ENCODE measurements at regions not wholly inside any gene's neighbourhood (a gene's known extent, or its start where the extent isn't known, plus 50 kb on each side); places are given as distances from the start of the nearest gene placed in this dataset.

DNA sequence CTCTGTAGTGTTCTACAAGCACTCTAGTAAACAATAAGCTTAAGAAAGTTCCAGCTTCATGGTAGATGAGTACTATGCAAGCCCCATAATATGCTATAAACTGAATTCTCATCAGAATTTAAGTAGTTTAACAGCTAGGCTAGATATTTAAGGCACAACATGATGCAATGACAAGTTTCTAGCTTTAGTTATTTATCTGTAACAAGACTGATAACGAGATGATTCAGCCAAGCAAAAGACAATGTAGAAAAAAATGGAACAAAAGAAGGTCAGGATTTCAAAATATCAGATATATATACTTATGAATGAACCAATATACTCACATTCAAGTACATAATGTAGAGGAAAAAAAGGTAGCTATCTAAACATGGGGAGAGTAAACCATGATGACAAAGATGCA is 61.0 kb upstream of the RERGL start:
- Histone ChIP-seq H3K4me1 (ENCODE audit: insufficient read depth, low read length) (no peaks in the 10 kb centered on the region), H3K9me3 (ENCODE audit: control insufficient read depth in 1 of 2, insufficient read depth in 1 of 2, low read length in 2 of 2) (no peaks in the 10 kb centered on the region), H3K4me3 (ENCODE audit: low read length) (no peak overlapping the region), H3K27ac (ENCODE audit: low read depth in 1 of 2, low read length in 2 of 2) (no peak overlapping the region), H3K27me3 (ENCODE audit: control insufficient read depth in 1 of 2, insufficient read depth in 2 of 2, low read length in 2 of 2) (no peaks in the 10 kb centered on the region), H3K36me3 (ENCODE audit: insufficient read depth, low read length) (no peaks in the 10 kb centered on the region)
- Mint-ChIP-seq H3K4me3 (no peak overlapping the region), H3K36me3 (ENCODE audit: low read depth) (no peaks in the 10 kb centered on the region), H3K27me3 (no peaks in the 10 kb centered on the region), H3K27ac (no peak overlapping the region), H3K9me3 (no peaks in the 10 kb centered on the region), H3K4me1 (ENCODE audit: low read depth) (no peaks in the 10 kb centered on the region)
- TF ChIP-seq, protein P1, sequence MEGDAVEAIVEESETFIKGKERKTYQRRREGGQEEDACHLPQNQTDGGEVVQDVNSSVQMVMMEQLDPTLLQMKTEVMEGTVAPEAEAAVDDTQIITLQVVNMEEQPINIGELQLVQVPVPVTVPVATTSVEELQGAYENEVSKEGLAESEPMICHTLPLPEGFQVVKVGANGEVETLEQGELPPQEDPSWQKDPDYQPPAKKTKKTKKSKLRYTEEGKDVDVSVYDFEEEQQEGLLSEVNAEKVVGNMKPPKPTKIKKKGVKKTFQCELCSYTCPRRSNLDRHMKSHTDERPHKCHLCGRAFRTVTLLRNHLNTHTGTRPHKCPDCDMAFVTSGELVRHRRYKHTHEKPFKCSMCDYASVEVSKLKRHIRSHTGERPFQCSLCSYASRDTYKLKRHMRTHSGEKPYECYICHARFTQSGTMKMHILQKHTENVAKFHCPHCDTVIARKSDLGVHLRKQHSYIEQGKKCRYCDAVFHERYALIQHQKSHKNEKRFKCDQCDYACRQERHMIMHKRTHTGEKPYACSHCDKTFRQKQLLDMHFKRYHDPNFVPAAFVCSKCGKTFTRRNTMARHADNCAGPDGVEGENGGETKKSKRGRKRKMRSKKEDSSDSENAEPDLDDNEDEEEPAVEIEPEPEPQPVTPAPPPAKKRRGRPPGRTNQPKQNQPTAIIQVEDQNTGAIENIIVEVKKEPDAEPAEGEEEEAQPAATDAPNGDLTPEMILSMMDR (IDR thresholded peaks at IDR 0.05): no peak
- intact Hi-C loops (cut with DNase I, micrococcal nuclease): no loop called here
- DNase-seq (no peak), ATAC-seq (ENCODE audit: poor library complexity) (no peak)
- ChIA-PET POLR2A (no interaction called here), CTCF (interaction anchor here (0.8 kb wide), 1 partner anchor 18 kb away, joined by 3 read pairs; no protein-coding TSS in a partner anchor)

DNA sequence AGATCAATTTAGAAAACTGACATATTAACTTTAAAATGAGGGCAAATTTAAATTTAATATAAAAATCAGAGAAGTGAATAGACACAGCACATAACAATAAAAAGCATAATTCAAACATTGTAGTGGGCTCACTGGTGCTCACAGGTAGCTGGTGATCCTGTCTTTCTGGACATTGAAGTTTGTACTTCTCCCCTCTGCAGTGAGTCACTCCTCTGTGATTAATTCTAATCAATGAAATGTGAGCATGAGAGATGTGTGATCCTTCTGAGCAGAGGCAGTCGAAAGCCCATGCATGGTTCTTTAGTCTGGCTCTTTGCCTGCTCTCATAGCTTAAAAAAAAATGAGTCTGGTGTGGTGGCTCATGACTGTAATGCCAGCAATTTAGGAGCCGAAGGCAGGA is 59.0 kb upstream of the RERGL start:
- H3K27ac ChIP-seq (ENCODE audit: low read depth in 1 of 2, low read length in 2 of 2): no peak overlapping the region
- H3K9me3 ChIP-seq (ENCODE audit: control insufficient read depth in 1 of 2, insufficient read depth in 1 of 2, low read length in 2 of 2): no peaks in the 10 kb centered on the region
- intact Hi-C loops (cut with DNase I, micrococcal nuclease): no loop called here
- no peak overlapping the region for H3K4me3 ChIP-seq (ENCODE audit: low read length)
- no peaks in the 10 kb centered on the region for H3K36me3 ChIP-seq (ENCODE audit: insufficient read depth, low read length)
- no peaks in the 10 kb centered on the region for H3K4me1 Mint-ChIP-seq (ENCODE audit: low read depth)
- H3K36me3 Mint-ChIP-seq (ENCODE audit: low read depth): no peaks in the 10 kb centered on the region
- no peaks in the 10 kb centered on the region for H3K4me1 ChIP-seq (ENCODE audit: insufficient read depth, low read length)
- ChIA-PET CTCF (no interaction called here), POLR2A (no interaction called here)
- TF ChIP-seq, protein P1 (IDR thresholded peaks at IDR 0.05): no peak
- no peak for ATAC-seq (ENCODE audit: poor library complexity)
- no peaks in the 10 kb centered on the region for H3K27me3 Mint-ChIP-seq
- no peak overlapping the region for H3K4me3 Mint-ChIP-seq
- no peak overlapping the region for H3K27ac Mint-ChIP-seq
- no peak for DNase-seq
- H3K9me3 Mint-ChIP-seq: no peaks in the 10 kb centered on the region
- H3K27me3 ChIP-seq (ENCODE audit: control insufficient read depth in 1 of 2, insufficient read depth in 2 of 2, low read length in 2 of 2): no peaks in the 10 kb centered on the region

DNA sequence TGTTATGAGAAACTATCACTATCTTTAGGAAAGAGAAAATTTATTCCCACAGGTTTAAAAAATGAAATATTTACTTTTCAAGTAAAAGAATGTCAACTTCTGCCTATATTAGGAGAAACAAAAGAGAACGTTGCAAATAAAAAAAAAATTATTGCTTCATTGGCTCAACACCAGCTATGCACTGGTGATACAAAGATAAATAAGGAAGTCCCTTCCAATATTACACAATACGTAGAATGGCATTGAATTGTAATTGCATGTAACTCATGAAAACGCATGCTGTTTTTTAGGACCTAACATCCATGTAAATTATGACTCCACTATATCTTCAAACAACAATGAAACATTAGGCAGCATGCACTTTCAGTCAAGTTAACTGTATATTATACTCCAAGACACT is 56.4 kb upstream of the RERGL start:
- DNase-seq (peak in 1 of 14 experiments; percentile 12), ATAC-seq (ENCODE audit: poor library complexity) (no peak)
- H3K27ac Mint-ChIP-seq: no peak overlapping the region
- TF ChIP-seq, protein P1 (IDR thresholded peaks at IDR 0.05): no peak
- intact Hi-C loops (cut with DNase I, micrococcal nuclease): no loop called here
- H3K36me3 ChIP-seq (ENCODE audit: insufficient read depth, low read length): no peaks in the 10 kb centered on the region
- no peak overlapping the region for H3K4me3 ChIP-seq (ENCODE audit: low read length)
- H3K36me3 Mint-ChIP-seq (ENCODE audit: low read depth): no peaks in the 10 kb centered on the region
- no peak overlapping the region for H3K4me3 Mint-ChIP-seq
- H3K27me3 ChIP-seq (ENCODE audit: control insufficient read depth in 1 of 2, insufficient read depth in 2 of 2, low read length in 2 of 2): no peaks in the 10 kb centered on the region
- H3K4me1 ChIP-seq (ENCODE audit: insufficient read depth, low read length): no peaks in the 10 kb centered on the region
- H3K27ac ChIP-seq (ENCODE audit: low read depth in 1 of 2, low read length in 2 of 2): no peak overlapping the region
- H3K4me1 Mint-ChIP-seq (ENCODE audit: low read depth): no peaks in the 10 kb centered on the region
- no peaks in the 10 kb centered on the region for H3K9me3 ChIP-seq (ENCODE audit: control insufficient read depth in 1 of 2, insufficient read depth in 1 of 2, low read length in 2 of 2)
- H3K27me3 Mint-ChIP-seq: no peaks in the 10 kb centered on the region
- POLR2A ChIA-PET: no interaction called here
- H3K9me3 Mint-ChIP-seq: no peaks in the 10 kb centered on the region
- CTCF ChIA-PET: no interaction called here
